ENCODE measurements at regions not wholly inside any gene's neighbourhood (a gene's known extent, or its start where the extent isn't known, plus 50 kb on each side); places are given as distances from the start of the nearest gene placed in this dataset.

- Histone ChIP-seq H3K9me2 (replicated peaks; ENCODE audit: insufficient read depth, low read length) (no peaks in the 10 kb centered on the region), H3K36me3 (replicated peaks; ENCODE audit: insufficient read depth, low read length) (no peaks in the 10 kb centered on the region), H3K9me3 (replicated peaks; ENCODE audit: insufficient read depth, low read length) (no peaks in the 10 kb centered on the region), H3K27me3 (replicated peaks; ENCODE audit: insufficient read depth, low read length) (no peaks in the 10 kb centered on the region), H3K27ac (ENCODE audit: low read length) (peak overlapping the region; percentile 51; the same call in 1 of the 2 replicates), H3K9ac (ENCODE audit: low read length) (no peak overlapping the region), H3K4me3 (ENCODE audit: low read length) (no peak overlapping the region), H4K20me1 (ENCODE audit: insufficient read depth, low read length) (no peaks in the 10 kb centered on the region), H3K79me2 (ENCODE audit: low read length) (no peaks in the 10 kb centered on the region), H3K4me2 (ENCODE audit: low read depth, low read length) (peak overlapping the region; percentile 21; the same call in 1 of the 2 replicates), H3K4me1 (ENCODE audit: low read length) (peaks cover 12% of the 10 kb centered on the region), H2AFZ (ENCODE audit: low read length) (no peak overlapping the region), H3F3A (ENCODE audit: insufficient read depth, low read length) (no peaks in the 10 kb centered on the region)
- TF ChIP-seq EZH2phosphoT487 (IDR thresholded peaks at IDR 0.05; ENCODE audit: low read length) (no peak), EZH2 (optimal IDR thresholded peaks at IDR 0.05; ENCODE audit: low read depth, low read length) (no peak), CTCF (IDR thresholded peaks at IDR 0.05; ENCODE audit: low read length) (no peak)
- peak; percentile 85 for DNase-seq
Measured at GRCh38 chr20:51122931-51123658, 100.2 kb upstream of the KCNG1 start.

- Histone ChIP-seq H3K9me2 (replicated peaks; ENCODE audit: insufficient read depth, low read length) (no peaks in the 10 kb centered on the region), H3K79me2 (ENCODE audit: low read length) (no peaks in the 10 kb centered on the region), H3K4me1 (ENCODE audit: low read length) (peaks cover 12% of the 10 kb centered on the region), H3K4me3 (ENCODE audit: low read length) (no peak overlapping the region), H2AFZ (ENCODE audit: low read length) (no peak overlapping the region), H3K27me3 (replicated peaks; ENCODE audit: insufficient read depth, low read length) (no peaks in the 10 kb centered on the region), H3K27ac (ENCODE audit: low read length) (no peak overlapping the region), H3K9me3 (replicated peaks; ENCODE audit: insufficient read depth, low read length) (no peaks in the 10 kb centered on the region), H3K36me3 (replicated peaks; ENCODE audit: insufficient read depth, low read length) (no peaks in the 10 kb centered on the region), H4K20me1 (ENCODE audit: insufficient read depth, low read length) (no peaks in the 10 kb centered on the region), H3F3A (ENCODE audit: insufficient read depth, low read length) (no peaks in the 10 kb centered on the region), H3K4me2 (ENCODE audit: low read depth, low read length) (no peak overlapping the region), H3K9ac (ENCODE audit: low read length) (no peak overlapping the region)
- no peak for DNase-seq
- no peak for TF ChIP-seq EZH2phosphoT487 (IDR thresholded peaks at IDR 0.05; ENCODE audit: low read length)
Measured at GRCh38 chr20:51121901-51122412, 99.0 kb upstream of the KCNG1 start.

DNA sequence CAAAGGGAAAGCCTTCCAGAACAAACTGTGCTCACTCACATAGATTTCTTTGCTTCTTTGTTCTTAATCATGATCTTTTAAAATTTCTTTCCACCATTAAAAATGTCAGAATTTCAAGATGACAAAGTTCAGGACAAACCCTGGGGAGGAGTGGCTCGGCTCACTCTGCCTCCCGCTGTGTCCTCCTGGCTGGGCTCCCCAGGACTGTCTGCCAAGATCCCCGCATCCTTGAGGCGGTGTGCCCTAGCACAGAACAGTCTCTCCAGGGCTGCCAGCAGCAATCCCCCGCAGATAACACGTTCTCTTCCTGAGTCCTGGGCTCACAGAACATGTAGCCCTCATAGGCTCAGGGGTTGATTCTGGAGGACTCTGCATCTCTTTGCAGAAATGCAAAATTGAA lies 98.4 kb upstream of the KCNG1 start:
- H3K9me3 ChIP-seq (replicated peaks; ENCODE audit: insufficient read depth, low read length) = no peaks in the 10 kb centered on the region
- H3K79me2 ChIP-seq (ENCODE audit: low read length) = no peaks in the 10 kb centered on the region
- no peak overlapping the region for H3K4me2 ChIP-seq (ENCODE audit: low read depth, low read length)
- H3K9me2 ChIP-seq (replicated peaks; ENCODE audit: insufficient read depth, low read length) = no peaks in the 10 kb centered on the region
- no peak overlapping the region for H3K27ac ChIP-seq (ENCODE audit: low read length)
- TF ChIP-seq CTCF (IDR thresholded peaks at IDR 0.05; ENCODE audit: low read length) (no peak), EZH2phosphoT487 (IDR thresholded peaks at IDR 0.05; ENCODE audit: low read length) (no peak), EZH2 (optimal IDR thresholded peaks at IDR 0.05; ENCODE audit: low read depth, low read length) (no peak)
- no peak overlapping the region for H3K9ac ChIP-seq (ENCODE audit: low read length)
- no peak overlapping the region for H3K4me3 ChIP-seq (ENCODE audit: low read length)
- peaks cover 12% of the 10 kb centered on the region for H3K4me1 ChIP-seq (ENCODE audit: low read length)
- H3K36me3 ChIP-seq (replicated peaks; ENCODE audit: insufficient read depth, low read length) = no peaks in the 10 kb centered on the region
- H3K27me3 ChIP-seq (replicated peaks; ENCODE audit: insufficient read depth, low read length) = no peaks in the 10 kb centered on the region
- H4K20me1 ChIP-seq (ENCODE audit: insufficient read depth, low read length) = no peaks in the 10 kb centered on the region
- H3F3A ChIP-seq (ENCODE audit: insufficient read depth, low read length) = no peaks in the 10 kb centered on the region
- no peak for DNase-seq
- H2AFZ ChIP-seq (ENCODE audit: low read length) = no peak overlapping the region

DNA sequence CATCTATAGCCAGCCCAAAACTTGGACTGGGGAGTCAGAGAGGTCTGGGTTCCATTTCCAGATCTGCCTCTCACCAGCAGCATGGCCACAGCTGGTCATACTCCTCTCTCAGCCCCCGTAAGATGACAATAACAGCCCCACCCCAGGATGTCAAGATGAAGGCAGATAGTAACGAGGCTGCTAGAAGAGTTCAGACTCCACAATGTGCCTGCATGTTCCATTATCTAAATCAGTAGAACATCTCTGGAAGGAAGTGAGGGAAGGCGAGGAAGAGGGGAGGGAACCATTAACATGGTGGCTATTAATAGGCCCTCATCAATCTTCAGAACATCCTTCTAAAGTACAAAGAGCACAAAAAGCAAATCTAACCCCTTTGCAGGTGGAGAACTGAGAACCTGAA lies 98.0 kb upstream of the KCNG1 start:
- no peaks in the 10 kb centered on the region for H3K9me2 ChIP-seq (replicated peaks; ENCODE audit: insufficient read depth, low read length)
- H3K9me3 ChIP-seq (replicated peaks; ENCODE audit: insufficient read depth, low read length) = no peaks in the 10 kb centered on the region
- H3K4me3 ChIP-seq (ENCODE audit: low read length) = no peak overlapping the region
- H3K9ac ChIP-seq (ENCODE audit: low read length) = no peak overlapping the region
- no peaks in the 10 kb centered on the region for H3K79me2 ChIP-seq (ENCODE audit: low read length)
- no peaks in the 10 kb centered on the region for H4K20me1 ChIP-seq (ENCODE audit: insufficient read depth, low read length)
- no peaks in the 10 kb centered on the region for H3K27me3 ChIP-seq (replicated peaks; ENCODE audit: insufficient read depth, low read length)
- H3K36me3 ChIP-seq (replicated peaks; ENCODE audit: insufficient read depth, low read length) = no peaks in the 10 kb centered on the region
- DNase-seq = no peak
- H3F3A ChIP-seq (ENCODE audit: insufficient read depth, low read length) = no peaks in the 10 kb centered on the region
- no peak overlapping the region for H3K4me2 ChIP-seq (ENCODE audit: low read depth, low read length)
- peaks cover 12% of the 10 kb centered on the region for H3K4me1 ChIP-seq (ENCODE audit: low read length)
- H3K27ac ChIP-seq (ENCODE audit: low read length) = no peak overlapping the region
- no peak overlapping the region for H2AFZ ChIP-seq (ENCODE audit: low read length)
- TF ChIP-seq CTCF (IDR thresholded peaks at IDR 0.05; ENCODE audit: low read length) (no peak), EZH2 (optimal IDR thresholded peaks at IDR 0.05; ENCODE audit: low read depth, low read length) (no peak), EZH2phosphoT487 (IDR thresholded peaks at IDR 0.05; ENCODE audit: low read length) (no peak)
